Astrocyte (in vitro differentiated cells and primary cell): ENCODE measurements at regions not wholly inside any gene's neighbourhood (a gene's known extent, or its start where the extent isn't known, plus 50 kb on each side); places are given as distances from the start of the nearest gene placed in this dataset.

Source experiments
- DNase-seq: peaks from one replicate; pipeline ENCODE4 v3.0.0-alpha.2; 2010; ENCODE audit warnings: low read depth
- FAIRE-seq: peaks from 2 replicates; lab custom pipeline; 2011; peaks lifted over from hg19 to GRCh38; lab: Jason Lieb, UNC
- H2AFZ ChIP-seq: 2 replicates; pipeline ENCODE4 v1.6.0; 2012; ENCODE audit warnings: low read depth, low read length, inconsistent platforms
- H3K27ac ChIP-seq: 2 replicates; pipeline ENCODE4 v1.5.1; 2011; ENCODE audit warnings: low read depth, low read length, inconsistent platforms
- H3K27me3 ChIP-seq: 2 replicates; pipeline ENCODE4 v1.6.0; 2011; ENCODE audit warnings: low read length, inconsistent platforms; ENCODE audit not compliant: insufficient read depth
- H3K36me3 ChIP-seq: 2 replicates; pipeline ENCODE4 v1.5.1; 2011; ENCODE audit warnings: low read length, inconsistent platforms; ENCODE audit not compliant: insufficient read depth
- H3K4me1 ChIP-seq: 2 replicates; pipeline ENCODE4 v1.5.1; 2011; ENCODE audit warnings: low read length, inconsistent platforms; ENCODE audit not compliant: insufficient read depth
- H3K4me2 ChIP-seq: 2 replicates; pipeline ENCODE4 v1.6.0; 2012; ENCODE audit warnings: low read length, inconsistent platforms
- H3K4me3 ChIP-seq: 2 replicates; pipeline ENCODE4 v1.5.1; 2011; ENCODE audit warnings: low read depth, mild to moderate bottlenecking, low read length, inconsistent platforms; ENCODE audit not compliant: insufficient read depth
- H3K79me2 ChIP-seq: 2 replicates; pipeline ENCODE4 v1.6.0; 2012; ENCODE audit warnings: mild to moderate bottlenecking, low read length, inconsistent platforms; ENCODE audit not compliant: insufficient read depth
- H3K9ac ChIP-seq: 2 replicates; pipeline ENCODE4 v1.6.0; 2012; ENCODE audit warnings: mild to moderate bottlenecking, low read length, inconsistent platforms
- H3K9me3 ChIP-seq: 2 replicates; pipeline ENCODE4 v1.5.1; 2012; ENCODE audit warnings: low read depth, mild to moderate bottlenecking, low read length, inconsistent platforms; ENCODE audit not compliant: insufficient read depth
- H4K20me1 ChIP-seq: 2 replicates; pipeline ENCODE4 v1.6.0; 2012; ENCODE audit warnings: low read length, inconsistent platforms; ENCODE audit not compliant: insufficient read depth
- H3K27ac Mint-ChIP-seq: one replicate; pipeline ENCODE4 v1.8.0; 2021; ENCODE audit warnings: mild to moderate bottlenecking, mixed read lengths; ENCODE audit not compliant: unreplicated experiment
- H3K27me3 Mint-ChIP-seq: one replicate; pipeline ENCODE4 v1.8.0; 2021; ENCODE audit warnings: low read depth, mixed read lengths; ENCODE audit not compliant: unreplicated experiment
- H3K36me3 Mint-ChIP-seq: one replicate; pipeline ENCODE4 v1.8.0; 2021; ENCODE audit warnings: low read depth, mixed read lengths; ENCODE audit not compliant: unreplicated experiment
- H3K4me1 Mint-ChIP-seq: one replicate; pipeline ENCODE4 v1.8.0; 2021; ENCODE audit warnings: low read depth, mixed read lengths; ENCODE audit not compliant: unreplicated experiment
- H3K4me3 Mint-ChIP-seq: one replicate; pipeline ENCODE4 v1.8.0; 2021; ENCODE audit warnings: mild to moderate bottlenecking, moderate library complexity, mixed read lengths; ENCODE audit not compliant: unreplicated experiment
- H3K9me3 Mint-ChIP-seq: one replicate; pipeline ENCODE4 v1.8.0; 2021; ENCODE audit warnings: mild to moderate bottlenecking, mixed read lengths; ENCODE audit not compliant: unreplicated experiment
- EZH2 ChIP-seq: IDR thresholded peaks from 2 replicates; pipeline ENCODE4 v1.6.1; 2012; ENCODE audit warnings: mild to moderate bottlenecking, low read length, inconsistent platforms; ENCODE audit not compliant: insufficient read depth
- TF ChIP-seq, protein P1 (sequence below): IDR thresholded peaks from 2 replicates; pipeline ENCODE4 v1.5.1; 2011; ENCODE audit warnings: low read depth, mild to moderate bottlenecking, inconsistent platforms, low read length, moderate library complexity; ENCODE audit not compliant: insufficient read depth

DNA sequence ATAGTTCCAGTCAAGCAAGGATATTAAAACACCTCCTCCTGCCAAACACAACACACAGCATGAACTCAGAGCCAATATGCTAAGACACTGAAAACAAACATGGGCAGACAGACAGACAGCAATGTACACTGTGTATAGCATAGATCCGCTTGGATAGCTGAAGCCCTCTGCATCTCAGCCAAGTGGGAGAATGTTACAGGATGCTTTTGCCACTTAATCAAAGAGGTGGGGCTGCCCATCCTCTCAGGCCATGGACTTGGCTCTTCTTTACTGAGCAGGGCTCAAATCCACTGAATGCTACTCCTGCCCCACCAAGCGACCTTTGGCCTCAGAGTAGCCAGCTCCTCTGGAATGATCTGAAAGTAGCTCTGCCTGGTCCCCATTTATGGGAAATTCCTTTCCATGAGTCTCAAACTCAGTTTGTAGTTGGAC, 64.7 kb upstream of the NGF start:
- H2AFZ ChIP-seq = no peak overlapping the region
- H4K20me1 ChIP-seq = no peaks in the 10 kb centered on the region
- Mint-ChIP-seq H3K9me3 (peaks cover 10% of the 10 kb centered on the region), H3K4me1 (no peaks in the 10 kb centered on the region), H3K4me3 (no peak overlapping the region), H3K27ac (no peak overlapping the region), H3K27me3 (no peaks in the 10 kb centered on the region), H3K36me3 (no peaks in the 10 kb centered on the region)
- peaks cover 8% of the 10 kb centered on the region for H3K9me3 ChIP-seq
- DNase-seq (no peak), FAIRE-seq (no peak)
- no peaks in the 10 kb centered on the region for H3K79me2 ChIP-seq
- H3K9ac ChIP-seq = no peak overlapping the region
- H3K4me1 ChIP-seq = no peaks in the 10 kb centered on the region
- no peak overlapping the region for H3K4me3 ChIP-seq
- no peaks in the 10 kb centered on the region for H3K36me3 ChIP-seq
- no peak overlapping the region for H3K4me2 ChIP-seq
- TF ChIP-seq, protein P1, sequence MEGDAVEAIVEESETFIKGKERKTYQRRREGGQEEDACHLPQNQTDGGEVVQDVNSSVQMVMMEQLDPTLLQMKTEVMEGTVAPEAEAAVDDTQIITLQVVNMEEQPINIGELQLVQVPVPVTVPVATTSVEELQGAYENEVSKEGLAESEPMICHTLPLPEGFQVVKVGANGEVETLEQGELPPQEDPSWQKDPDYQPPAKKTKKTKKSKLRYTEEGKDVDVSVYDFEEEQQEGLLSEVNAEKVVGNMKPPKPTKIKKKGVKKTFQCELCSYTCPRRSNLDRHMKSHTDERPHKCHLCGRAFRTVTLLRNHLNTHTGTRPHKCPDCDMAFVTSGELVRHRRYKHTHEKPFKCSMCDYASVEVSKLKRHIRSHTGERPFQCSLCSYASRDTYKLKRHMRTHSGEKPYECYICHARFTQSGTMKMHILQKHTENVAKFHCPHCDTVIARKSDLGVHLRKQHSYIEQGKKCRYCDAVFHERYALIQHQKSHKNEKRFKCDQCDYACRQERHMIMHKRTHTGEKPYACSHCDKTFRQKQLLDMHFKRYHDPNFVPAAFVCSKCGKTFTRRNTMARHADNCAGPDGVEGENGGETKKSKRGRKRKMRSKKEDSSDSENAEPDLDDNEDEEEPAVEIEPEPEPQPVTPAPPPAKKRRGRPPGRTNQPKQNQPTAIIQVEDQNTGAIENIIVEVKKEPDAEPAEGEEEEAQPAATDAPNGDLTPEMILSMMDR = no peak
- TF ChIP-seq EZH2 = no peak
- H3K27me3 ChIP-seq = no peaks in the 10 kb centered on the region
- H3K27ac ChIP-seq = no peak overlapping the region

DNA sequence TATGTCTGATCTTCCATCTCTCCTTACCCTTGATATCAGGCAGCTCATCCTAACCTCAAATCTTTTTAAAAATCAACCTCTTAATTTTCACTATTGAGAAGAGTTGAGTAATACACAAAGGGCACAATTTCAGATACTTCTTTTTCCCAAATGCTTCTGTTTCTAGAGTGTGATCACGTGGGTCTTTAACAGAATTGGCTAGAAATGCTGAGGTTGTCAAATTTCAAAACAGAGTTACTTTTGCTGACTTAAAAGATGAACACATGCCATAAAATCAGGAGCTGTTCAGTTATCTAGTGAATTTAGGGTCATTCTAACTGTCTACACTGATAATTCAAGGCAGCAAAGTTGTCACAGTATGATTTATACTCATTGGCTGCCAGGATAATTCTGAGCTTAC, 63.6 kb upstream of the NGF start:
- H3K9me3 Mint-ChIP-seq = peaks cover 5% of the 10 kb centered on the region
- no peaks in the 10 kb centered on the region for H3K27me3 ChIP-seq
- H3K4me3 Mint-ChIP-seq = no peak overlapping the region
- H3K27ac ChIP-seq = no peak overlapping the region
- no peak overlapping the region for H3K9ac ChIP-seq
- H3K4me1 ChIP-seq = no peaks in the 10 kb centered on the region
- no peaks in the 10 kb centered on the region for H3K4me1 Mint-ChIP-seq
- H4K20me1 ChIP-seq = no peaks in the 10 kb centered on the region
- no peak for DNase-seq
- H2AFZ ChIP-seq = no peak overlapping the region
- H3K4me2 ChIP-seq = no peak overlapping the region
- H3K9me3 ChIP-seq = peaks cover 7% of the 10 kb centered on the region
- no peak for FAIRE-seq
- H3K4me3 ChIP-seq = no peak overlapping the region
- no peaks in the 10 kb centered on the region for H3K36me3 ChIP-seq
- no peak for TF ChIP-seq EZH2
- TF ChIP-seq, protein P1 = no peak
- no peaks in the 10 kb centered on the region for H3K36me3 Mint-ChIP-seq
- H3K27me3 Mint-ChIP-seq = no peaks in the 10 kb centered on the region
- H3K27ac Mint-ChIP-seq = no peak overlapping the region
- no peaks in the 10 kb centered on the region for H3K79me2 ChIP-seq

DNA sequence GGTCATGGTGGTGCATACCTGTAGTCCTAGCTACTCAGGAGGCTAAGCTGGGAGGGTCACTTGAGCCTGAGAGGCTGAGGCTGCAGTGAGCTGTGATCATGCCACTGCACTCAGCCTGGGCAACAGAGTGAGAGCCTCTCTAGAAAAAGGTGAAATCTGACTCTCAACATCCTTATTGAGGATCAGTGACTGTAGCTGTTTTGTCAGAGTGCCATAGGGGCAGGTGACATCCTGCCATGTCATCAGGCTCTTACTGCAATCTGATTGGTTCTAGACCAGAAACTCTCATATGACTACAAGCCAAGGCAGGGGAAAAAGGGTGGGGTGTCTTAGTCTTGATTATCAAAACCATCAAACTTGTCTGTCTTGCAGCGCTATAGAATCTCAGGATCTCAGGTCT, 62.8 kb upstream of the NGF start:
- H3K9me3 Mint-ChIP-seq = peaks cover 6% of the 10 kb centered on the region
- H3K4me1 ChIP-seq = no peaks in the 10 kb centered on the region
- H3K27me3 ChIP-seq = no peaks in the 10 kb centered on the region
- H3K4me3 ChIP-seq = no peak overlapping the region
- no peaks in the 10 kb centered on the region for H3K36me3 ChIP-seq
- no peaks in the 10 kb centered on the region for H4K20me1 ChIP-seq
- H3K4me2 ChIP-seq = no peak overlapping the region
- no peak for FAIRE-seq
- H3K79me2 ChIP-seq = no peaks in the 10 kb centered on the region
- no peak overlapping the region for H3K27ac ChIP-seq
- H2AFZ ChIP-seq = no peak overlapping the region
- no peak for DNase-seq
- no peaks in the 10 kb centered on the region for H3K4me1 Mint-ChIP-seq
- no peaks in the 10 kb centered on the region for H3K36me3 Mint-ChIP-seq
- no peak for TF ChIP-seq EZH2
- TF ChIP-seq, protein P1 = no peak
- no peak overlapping the region for H3K9ac ChIP-seq
- no peak overlapping the region for H3K27ac Mint-ChIP-seq
- H3K27me3 Mint-ChIP-seq = no peaks in the 10 kb centered on the region
- no peaks in the 10 kb centered on the region for H3K9me3 ChIP-seq
- H3K4me3 Mint-ChIP-seq = no peak overlapping the region
